ENCODE measurements at regions not wholly inside any gene's neighbourhood (a gene's known extent, or its start where the extent isn't known, plus 50 kb on each side); places are given as distances from the start of the nearest gene placed in this dataset.

- no peak for TF ChIP-seq CTCF (IDR thresholded peaks at IDR 0.05)
- no peak for TF ChIP-seq POLR2A (IDR thresholded peaks at IDR 0.05)
- TF ChIP-seq POLR2AphosphoS5 (IDR thresholded peaks at IDR 0.05), result no peak
Observed at GRCh38 chr10:130875897-130876472, 435.5 kb downstream of the TCERG1L start.
